A673 (cell line): ENCODE measurements at regions not wholly inside any gene's neighbourhood (a gene's known extent, or its start where the extent isn't known, plus 50 kb on each side); places are given as distances from the start of the nearest gene placed in this dataset.

Experiments used
- EZH2 ChIP-seq: fragments of 200-600 bp; sonication (generic); IDR thresholded peaks from 2 replicates; pipeline ENCODE4 v1.6.1; 2017; ENCODE audit warnings: borderline replicate concordance, low read depth, mild to moderate bottlenecking, mixed read lengths, antibody characterized with exemption, low read length; ENCODE audit not compliant: poor library complexity, severe bottlenecking
- TF ChIP-seq, protein P1 (sequence below): fragments of 300-800, 200-600 bp; sonication (generic); conservative IDR thresholded peaks from 2 replicates; pipeline ENCODE4 v1.5.1; 2017; ENCODE audit warnings: low read depth, mild to moderate bottlenecking, antibody characterized with exemption, low read length, moderate library complexity, mixed read lengths

GRCh38 chr4:138095378-138095777 is 146.8 kb downstream of the SLC7A11 start:
- TF ChIP-seq, protein P1, sequence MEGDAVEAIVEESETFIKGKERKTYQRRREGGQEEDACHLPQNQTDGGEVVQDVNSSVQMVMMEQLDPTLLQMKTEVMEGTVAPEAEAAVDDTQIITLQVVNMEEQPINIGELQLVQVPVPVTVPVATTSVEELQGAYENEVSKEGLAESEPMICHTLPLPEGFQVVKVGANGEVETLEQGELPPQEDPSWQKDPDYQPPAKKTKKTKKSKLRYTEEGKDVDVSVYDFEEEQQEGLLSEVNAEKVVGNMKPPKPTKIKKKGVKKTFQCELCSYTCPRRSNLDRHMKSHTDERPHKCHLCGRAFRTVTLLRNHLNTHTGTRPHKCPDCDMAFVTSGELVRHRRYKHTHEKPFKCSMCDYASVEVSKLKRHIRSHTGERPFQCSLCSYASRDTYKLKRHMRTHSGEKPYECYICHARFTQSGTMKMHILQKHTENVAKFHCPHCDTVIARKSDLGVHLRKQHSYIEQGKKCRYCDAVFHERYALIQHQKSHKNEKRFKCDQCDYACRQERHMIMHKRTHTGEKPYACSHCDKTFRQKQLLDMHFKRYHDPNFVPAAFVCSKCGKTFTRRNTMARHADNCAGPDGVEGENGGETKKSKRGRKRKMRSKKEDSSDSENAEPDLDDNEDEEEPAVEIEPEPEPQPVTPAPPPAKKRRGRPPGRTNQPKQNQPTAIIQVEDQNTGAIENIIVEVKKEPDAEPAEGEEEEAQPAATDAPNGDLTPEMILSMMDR = no peak
- no peak for TF ChIP-seq EZH2
